HL-60/S4 (cell line): ENCODE measurements at regions not wholly inside any gene's neighbourhood (a gene's known extent, or its start where the extent isn't known, plus 50 kb on each side); places are given as distances from the start of the nearest gene placed in this dataset.

ENCODE experiments used
- in situ Hi-C: fragments of 300-500 bp; cut with MboI; formaldehyde crosslinking; loops from 2 replicates; pipeline ENCODE4 v1.14.3; 2022; ENCODE audit warnings: low sequenced_read_pairs

DNA sequence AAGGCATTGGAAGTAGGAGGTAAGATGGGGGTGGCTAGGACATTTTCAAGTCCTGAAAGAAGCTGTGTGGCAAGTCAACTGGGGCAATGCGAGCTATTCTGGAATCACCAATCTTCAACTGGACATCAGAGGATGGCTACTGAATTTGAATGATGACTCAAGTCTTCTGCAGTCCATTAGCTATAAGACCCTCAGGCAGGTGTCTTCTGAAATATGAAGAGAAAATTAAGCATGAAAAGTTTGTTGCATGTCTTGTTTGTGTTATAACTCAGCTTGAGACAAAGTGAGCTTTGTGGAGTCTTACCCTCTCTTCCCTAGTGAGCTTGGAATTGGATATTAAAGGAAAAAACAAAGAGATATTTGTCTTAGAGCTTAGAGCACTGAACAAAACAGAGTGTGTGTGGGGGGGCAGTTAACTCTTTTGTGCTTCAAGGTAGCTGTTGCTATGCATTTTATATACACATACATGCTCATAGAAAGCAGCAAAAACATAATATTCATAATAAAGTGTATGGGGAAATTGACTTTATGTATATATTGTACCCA is 979.1 kb downstream of the MCTP2 start:
- in situ Hi-C loops = no loop called here

- in situ Hi-C loops = no loop called here
Measured at GRCh38 chr15:95215017-95215416, 983.7 kb downstream of the MCTP2 start.

DNA sequence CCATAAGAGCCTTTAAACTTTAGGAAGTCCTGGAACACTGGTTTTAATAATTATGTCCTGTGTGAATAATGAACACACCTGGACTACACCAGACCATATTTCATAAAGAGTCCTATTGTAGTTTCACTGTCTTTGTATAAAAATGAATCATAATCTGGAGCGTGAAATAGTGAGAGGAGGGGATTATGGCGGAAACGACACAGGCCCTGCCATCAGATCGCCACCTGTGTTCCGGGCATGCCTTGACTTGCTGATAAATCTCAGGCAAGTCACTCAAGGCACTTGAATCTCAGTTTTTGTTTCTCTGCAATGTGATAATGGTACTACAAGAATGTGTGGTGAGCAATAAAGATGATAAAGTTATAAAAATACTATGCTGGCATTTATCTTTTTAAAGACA is 995.5 kb downstream of the MCTP2 start:
- in situ Hi-C loops = no loop called here

DNA sequence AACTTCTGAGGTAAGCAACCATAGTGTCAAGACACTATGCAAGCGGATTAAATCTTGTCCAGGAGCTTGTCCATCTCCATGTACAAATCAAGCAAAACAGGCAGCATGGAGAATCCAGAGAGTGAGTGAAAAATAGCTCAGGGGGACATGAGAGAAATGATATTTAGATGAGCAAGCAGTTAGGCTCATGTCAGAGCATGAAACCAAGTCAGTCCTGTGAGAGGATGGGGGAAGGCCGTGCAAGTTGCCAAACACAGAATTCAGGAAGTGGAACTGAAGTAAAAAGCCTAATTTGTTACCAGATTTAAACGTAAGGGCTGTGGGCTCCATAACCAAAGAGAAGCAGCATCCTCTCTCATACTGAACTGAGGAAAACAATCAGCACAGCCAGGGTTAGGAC is 995.9 kb downstream of the MCTP2 start:
- in situ Hi-C loops = no loop called here

DNA sequence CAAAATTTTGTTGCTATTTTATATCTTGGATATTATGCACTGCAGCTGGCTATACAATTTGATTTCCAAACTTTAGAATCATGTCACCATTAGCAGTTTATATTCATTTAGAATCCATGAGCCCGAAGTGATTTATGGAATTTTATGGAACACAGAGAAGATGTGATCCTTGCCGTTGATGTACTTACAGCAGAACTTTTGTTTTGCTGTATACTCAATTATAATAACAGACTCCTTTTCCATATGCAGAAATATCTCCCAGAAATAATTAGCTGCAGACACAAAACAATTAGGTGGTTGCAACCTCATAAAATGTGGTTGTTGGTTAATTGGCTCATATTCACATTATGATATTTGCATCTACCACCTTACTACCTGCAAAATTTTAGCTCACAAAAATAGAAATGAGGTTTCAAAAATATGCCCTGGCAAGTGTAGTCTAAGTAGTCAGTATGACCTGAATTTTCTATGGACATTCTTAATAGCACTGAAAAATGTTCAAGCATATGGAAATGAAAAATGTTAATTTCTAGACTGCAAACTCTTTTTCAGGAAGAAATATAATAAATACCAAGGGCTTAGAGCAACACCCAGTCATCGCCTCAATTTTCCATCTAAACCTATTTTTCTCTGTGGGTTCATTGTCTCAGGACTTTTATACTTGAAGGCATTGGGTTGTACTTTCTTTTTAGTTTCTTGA is 997.6 kb downstream of the MCTP2 start:
- in situ Hi-C loops = no loop called here

DNA sequence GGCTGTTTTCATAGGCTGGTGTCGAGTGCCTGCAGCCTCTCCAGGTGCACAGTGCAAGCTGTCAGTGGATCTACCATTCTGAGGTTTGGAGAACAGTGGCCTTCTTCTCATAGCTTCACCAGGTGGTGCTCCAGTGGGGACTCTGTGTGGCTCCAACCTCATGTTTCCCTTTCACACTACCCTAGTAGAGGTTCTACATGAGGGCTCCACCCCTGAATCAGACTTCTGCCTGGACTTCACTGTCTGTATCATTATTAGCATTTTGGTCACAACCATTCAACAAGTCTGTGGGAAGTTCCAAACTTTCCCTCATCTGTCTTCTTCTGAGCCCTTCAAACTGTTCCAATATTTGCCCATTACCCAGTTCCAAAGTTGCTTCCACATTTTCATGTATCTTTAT is 1003.7 kb downstream of the MCTP2 start:
- in situ Hi-C loops = no loop called here

- in situ Hi-C loops = no loop called here
Measured at GRCh38 chr15:95247071-95247984, 1016.0 kb downstream of the MCTP2 start.

GRCh38 chr15:95249524-95249923 is 1018.2 kb downstream of the MCTP2 start:
- in situ Hi-C loops = no loop called here

- in situ Hi-C loops = loop anchor here (25.0 kb wide), 1 partner anchor 1985 kb away; no protein-coding TSS in a partner anchor
Measured at GRCh38 chr15:95252404-95252803, 1021.0 kb downstream of the MCTP2 start.

DNA sequence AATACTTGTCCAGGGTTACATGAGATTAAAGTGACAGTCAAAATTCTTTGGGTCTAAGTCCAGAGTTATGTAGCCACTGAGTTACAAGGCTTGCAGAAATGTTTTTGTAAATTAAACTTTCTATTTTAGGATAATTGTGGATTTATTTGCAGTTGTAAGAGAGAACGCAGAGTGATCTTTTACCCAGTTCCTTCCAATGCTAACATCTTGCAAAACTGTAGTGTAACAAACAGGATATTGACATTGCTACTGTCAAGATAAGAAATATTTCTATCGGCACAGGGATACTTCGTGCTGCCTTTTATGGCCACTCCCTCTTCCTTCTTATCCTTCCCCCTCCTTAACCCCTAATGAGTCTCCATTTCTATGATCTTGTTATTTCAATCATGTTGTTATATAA is 1022.9 kb downstream of the MCTP2 start:
- in situ Hi-C loops = loop anchor here (25.0 kb wide), 1 partner anchor 1983 kb away; no protein-coding TSS in a partner anchor

- in situ Hi-C loops = loop anchor here (25.0 kb wide), 1 partner anchor 1978 kb away; no protein-coding TSS in a partner anchor
Measured at GRCh38 chr15:95259513-95259912, 1028.2 kb downstream of the MCTP2 start.

- in situ Hi-C loops = loop anchor here (25.0 kb wide), 1 partner anchor 1977 kb away; no protein-coding TSS in a partner anchor
Measured at GRCh38 chr15:95259965-95260364, 1028.6 kb downstream of the MCTP2 start.

DNA sequence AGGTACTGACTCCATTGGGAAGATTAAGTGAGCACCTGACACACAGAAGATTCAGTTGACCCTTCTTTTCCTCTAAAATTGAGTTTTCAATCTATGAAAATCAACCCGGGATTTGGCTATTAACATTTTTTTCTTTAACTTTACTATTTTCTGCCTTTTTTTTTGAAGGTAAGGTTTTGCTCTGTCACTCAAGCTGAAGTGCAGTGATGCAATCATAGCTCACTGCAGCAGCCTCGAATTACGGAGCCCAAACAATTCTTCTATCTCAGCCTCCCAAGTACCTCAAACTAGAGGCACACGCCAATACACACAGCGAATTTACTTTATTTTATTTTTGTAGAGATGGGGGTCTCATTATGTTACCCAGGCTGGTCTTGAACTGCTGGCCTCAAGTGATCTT is 1029.5 kb downstream of the MCTP2 start:
- in situ Hi-C loops = loop anchor here (25.0 kb wide), 1 partner anchor 1976 kb away; no protein-coding TSS in a partner anchor

- in situ Hi-C loops = loop anchor here (25.0 kb wide), 1 partner anchor 1976 kb away; no protein-coding TSS in a partner anchor
Measured at GRCh38 chr15:95261546-95261945, 1030.2 kb downstream of the MCTP2 start.

GRCh38 chr15:95261968-95262367 is 1030.6 kb downstream of the MCTP2 start:
- in situ Hi-C loops = loop anchor here (25.0 kb wide), 1 partner anchor 1975 kb away; no protein-coding TSS in a partner anchor

DNA sequence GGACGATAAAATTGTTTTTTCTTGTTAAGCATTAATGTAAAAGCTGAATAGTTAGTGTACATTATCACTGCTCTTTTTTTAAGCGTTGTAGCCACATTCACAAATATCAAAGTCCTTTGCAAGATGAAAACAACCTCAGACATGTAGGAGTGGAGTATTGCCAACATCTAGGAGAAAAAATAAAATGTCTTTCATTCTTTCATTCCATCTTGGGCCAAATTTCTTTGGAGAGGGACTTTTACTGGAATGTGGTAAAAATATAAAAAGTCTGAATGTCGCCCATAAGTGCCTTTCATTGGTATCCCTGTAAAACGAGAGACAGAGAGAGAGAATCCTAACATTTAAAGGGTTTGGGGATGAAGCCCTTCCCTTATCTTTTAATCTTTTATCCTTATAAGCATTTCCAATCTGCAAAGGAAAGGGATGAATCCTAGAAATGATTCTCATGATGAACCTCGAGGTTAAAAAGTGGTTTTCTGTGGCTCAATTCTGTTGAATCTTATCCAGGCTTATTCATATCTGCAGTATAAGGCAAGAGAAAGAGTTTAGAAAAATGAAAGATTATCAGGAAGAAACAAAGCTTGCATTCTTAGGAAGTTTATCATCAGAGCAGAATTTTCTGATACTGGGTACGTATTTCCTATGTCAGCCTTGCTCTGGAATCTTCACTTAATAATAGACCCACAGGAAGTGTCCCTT is 1031.7 kb downstream of the MCTP2 start:
- in situ Hi-C loops = loop anchor here (25.0 kb wide), 1 partner anchor 1974 kb away; no protein-coding TSS in a partner anchor

GRCh38 chr15:95263751-95264150 is 1032.4 kb downstream of the MCTP2 start:
- in situ Hi-C loops = loop anchor here (25.0 kb wide), 1 partner anchor 1974 kb away; no protein-coding TSS in a partner anchor

- in situ Hi-C loops = loop anchor here (25.0 kb wide), 1 partner anchor 1972 kb away; no protein-coding TSS in a partner anchor
Measured at GRCh38 chr15:95265419-95265997, 1034.1 kb downstream of the MCTP2 start.

DNA sequence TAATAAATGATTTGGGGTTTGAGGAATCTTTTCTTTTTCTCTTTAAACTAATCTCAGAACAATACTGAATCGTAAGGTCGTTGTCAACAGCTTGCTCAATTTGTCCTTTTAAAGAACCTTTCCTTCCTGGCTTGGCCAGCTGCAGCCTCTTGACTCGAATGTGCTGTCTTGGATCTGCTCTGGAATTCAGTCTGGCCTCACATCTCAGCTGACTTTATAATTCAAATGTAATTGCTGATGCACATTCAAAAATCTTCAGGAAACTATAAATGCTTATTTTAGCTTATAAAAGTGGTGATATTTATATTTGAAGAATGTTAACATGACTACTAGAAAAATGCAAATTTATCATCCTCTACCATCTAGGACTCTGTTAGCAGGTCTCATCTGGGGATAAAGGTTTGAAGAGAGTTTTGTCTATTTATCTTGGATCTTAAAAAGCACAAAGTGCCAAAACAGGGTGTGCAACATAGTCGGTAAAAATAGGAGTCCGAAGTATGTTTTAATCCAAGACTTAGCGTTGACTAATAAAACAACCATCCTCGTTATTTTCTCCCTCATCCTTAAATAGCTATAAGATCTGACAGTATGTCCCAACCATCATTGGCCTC is 1035.2 kb downstream of the MCTP2 start:
- in situ Hi-C loops = loop anchor here (25.0 kb wide), 1 partner anchor 1971 kb away; no protein-coding TSS in a partner anchor
